HG03135 (cell line): ENCODE measurements at regions not wholly inside any gene's neighbourhood (a gene's known extent, or its start where the extent isn't known, plus 50 kb on each side); places are given as distances from the start of the nearest gene placed in this dataset.
"Not testable (repeated sequence)": the region's sequence is repeated elsewhere in the genome, so short reads cannot be mapped to it uniquely, and the experiment has no call there.

Experiments
- ATAC-seq: cut with Tn5 transposase; IDR thresholded peaks from one replicate; pipeline ENCODE4 v1.9.1; 2021; ENCODE audit warnings: mild to moderate bottlenecking, moderate library complexity; ENCODE audit not compliant: unreplicated experiment

- ATAC-seq: not testable (repeated sequence)
Observed at GRCh38 chr2:87526258-87526657, 221.6 kb upstream of the PLGLB2 start.

GRCh38 chr2:87531968-87532715 lies 215.7 kb upstream of the PLGLB2 start:
- not testable (repeated sequence) for ATAC-seq

- not testable (repeated sequence) for ATAC-seq
Observed at GRCh38 chr2:87533390-87534272, 214.3 kb upstream of the PLGLB2 start.

GRCh38 chr2:87534273-87534889 lies 213.5 kb upstream of the PLGLB2 start:
- not testable (repeated sequence) for ATAC-seq

GRCh38 chr2:87536427-87536826 lies 211.5 kb upstream of the PLGLB2 start:
- not testable (repeated sequence) for ATAC-seq

- not testable (repeated sequence) for ATAC-seq
Observed at GRCh38 chr2:87537251-87537671, 210.6 kb upstream of the PLGLB2 start.

- ATAC-seq: not testable (repeated sequence)
Observed at GRCh38 chr2:87538268-87538667, 209.6 kb upstream of the PLGLB2 start.

GRCh38 chr2:87539151-87539943 lies 208.5 kb upstream of the PLGLB2 start:
- not testable (repeated sequence) for ATAC-seq

- ATAC-seq: not testable (repeated sequence)
Observed at GRCh38 chr2:87540242-87540641, 207.6 kb upstream of the PLGLB2 start.

- not testable (repeated sequence) for ATAC-seq
Observed at GRCh38 chr2:87542599-87543174, 205.2 kb upstream of the PLGLB2 start.

- not testable (repeated sequence) for ATAC-seq
Observed at GRCh38 chr2:87543797-87544196, 204.1 kb upstream of the PLGLB2 start.

- ATAC-seq: not testable (repeated sequence)
Observed at GRCh38 chr2:87547106-87547505, 200.8 kb upstream of the PLGLB2 start.

- ATAC-seq: not testable (repeated sequence)
Observed at GRCh38 chr2:87547966-87548365, 199.9 kb upstream of the PLGLB2 start.

GRCh38 chr2:87548681-87549536 lies 199.0 kb upstream of the PLGLB2 start:
- ATAC-seq: not testable (repeated sequence)

- not testable (repeated sequence) for ATAC-seq
Observed at GRCh38 chr2:87549561-87550202, 198.2 kb upstream of the PLGLB2 start.

- ATAC-seq: not testable (repeated sequence)
Observed at GRCh38 chr2:87554678-87555077, 193.2 kb upstream of the PLGLB2 start.

- ATAC-seq: not testable (repeated sequence)
Observed at GRCh38 chr2:87555082-87555481, 192.8 kb upstream of the PLGLB2 start.

GRCh38 chr2:87559001-87559400 lies 188.9 kb upstream of the PLGLB2 start:
- ATAC-seq: not testable (repeated sequence)

- ATAC-seq: not testable (repeated sequence)
Observed at GRCh38 chr2:87559735-87560134, 188.2 kb upstream of the PLGLB2 start.
